ENCODE measurements at regions not wholly inside any gene's neighbourhood (a gene's known extent, or its start where the extent isn't known, plus 50 kb on each side); places are given as distances from the start of the nearest gene placed in this dataset.

- POLR2A ChIA-PET, result no interaction called here
- CTCF ChIA-PET, result no interaction called here
- no peak for DNase-seq (ENCODE audit: extremely low spot score)
- TF ChIP-seq CTCF (IDR thresholded peaks at IDR 0.05; ENCODE audit: control extremely low read depth, extremely low read depth, low read depth, missing control alignments), result no peak
These were observed 509.6 kb upstream of the CHORDC1 start for GRCh38 chr11:90732486-90732885.

- CTCF ChIA-PET, result interaction anchor here (1.0 kb wide), 1 partner anchor 23 kb away, joined by 3 read pairs; no protein-coding TSS in a partner anchor
These were observed 500.6 kb upstream of the CHORDC1 start for GRCh38 chr11:90723475-90723874.

GRCh38 chr11:90722552-90723190 is 499.8 kb upstream of the CHORDC1 start:
- POLR2A ChIA-PET, result no interaction called here
- CTCF ChIA-PET, result interaction anchor here (1.0 kb wide), 1 partner anchor 24 kb away, joined by 3 read pairs; no protein-coding TSS in a partner anchor
- no peak for DNase-seq (ENCODE audit: extremely low spot score)
- TF ChIP-seq CTCF (IDR thresholded peaks at IDR 0.05; ENCODE audit: control extremely low read depth, extremely low read depth, low read depth, missing control alignments), result no peak

More at GRCh38 chr11:90723475-90723874, 500.6 kb upstream of the CHORDC1 start:
- POLR2A ChIA-PET, result no interaction called here
- no peak for TF ChIP-seq CTCF (IDR thresholded peaks at IDR 0.05; ENCODE audit: control extremely low read depth, extremely low read depth, low read depth, missing control alignments)
- no peak for DNase-seq (ENCODE audit: extremely low spot score)

GRCh38 chr11:90717522-90717921 is 494.7 kb upstream of the CHORDC1 start:
- no peak for TF ChIP-seq CTCF (IDR thresholded peaks at IDR 0.05; ENCODE audit: control extremely low read depth, extremely low read depth, low read depth, missing control alignments)
- DNase-seq (ENCODE audit: extremely low spot score), result no peak
- ChIA-PET CTCF (no interaction called here), POLR2A (no interaction called here)

GRCh38 chr11:90705661-90706060 is 482.8 kb upstream of the CHORDC1 start:
- CTCF ChIA-PET, result no interaction called here
- POLR2A ChIA-PET, result no interaction called here
- no peak for DNase-seq (ENCODE audit: extremely low spot score)
- TF ChIP-seq CTCF (IDR thresholded peaks at IDR 0.05; ENCODE audit: control extremely low read depth, extremely low read depth, low read depth, missing control alignments), result no peak

- ChIA-PET POLR2A (no interaction called here), CTCF (no interaction called here)
- no peak for DNase-seq (ENCODE audit: extremely low spot score)
- no peak for TF ChIP-seq CTCF (IDR thresholded peaks at IDR 0.05; ENCODE audit: control extremely low read depth, extremely low read depth, low read depth, missing control alignments)
These were observed 481.7 kb upstream of the CHORDC1 start for GRCh38 chr11:90704510-90704909.

Data from GM10248 (cell line).